ENCODE measurements at regions not wholly inside any gene's neighbourhood (a gene's known extent, or its start where the extent isn't known, plus 50 kb on each side); places are given as distances from the start of the nearest gene placed in this dataset.
"Not testable (repeated sequence)": the region's sequence is repeated elsewhere in the genome, so short reads cannot be mapped to it uniquely, and the experiment has no call there.

GRCh38 chr11:47921080-47921555 lies 59.2 kb upstream of the PTPRJ start:
- TF ChIP-seq, protein P1, sequence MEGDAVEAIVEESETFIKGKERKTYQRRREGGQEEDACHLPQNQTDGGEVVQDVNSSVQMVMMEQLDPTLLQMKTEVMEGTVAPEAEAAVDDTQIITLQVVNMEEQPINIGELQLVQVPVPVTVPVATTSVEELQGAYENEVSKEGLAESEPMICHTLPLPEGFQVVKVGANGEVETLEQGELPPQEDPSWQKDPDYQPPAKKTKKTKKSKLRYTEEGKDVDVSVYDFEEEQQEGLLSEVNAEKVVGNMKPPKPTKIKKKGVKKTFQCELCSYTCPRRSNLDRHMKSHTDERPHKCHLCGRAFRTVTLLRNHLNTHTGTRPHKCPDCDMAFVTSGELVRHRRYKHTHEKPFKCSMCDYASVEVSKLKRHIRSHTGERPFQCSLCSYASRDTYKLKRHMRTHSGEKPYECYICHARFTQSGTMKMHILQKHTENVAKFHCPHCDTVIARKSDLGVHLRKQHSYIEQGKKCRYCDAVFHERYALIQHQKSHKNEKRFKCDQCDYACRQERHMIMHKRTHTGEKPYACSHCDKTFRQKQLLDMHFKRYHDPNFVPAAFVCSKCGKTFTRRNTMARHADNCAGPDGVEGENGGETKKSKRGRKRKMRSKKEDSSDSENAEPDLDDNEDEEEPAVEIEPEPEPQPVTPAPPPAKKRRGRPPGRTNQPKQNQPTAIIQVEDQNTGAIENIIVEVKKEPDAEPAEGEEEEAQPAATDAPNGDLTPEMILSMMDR (IDR thresholded peaks at IDR 0.05): not testable (repeated sequence)
- TF ChIP-seq, protein P2, sequence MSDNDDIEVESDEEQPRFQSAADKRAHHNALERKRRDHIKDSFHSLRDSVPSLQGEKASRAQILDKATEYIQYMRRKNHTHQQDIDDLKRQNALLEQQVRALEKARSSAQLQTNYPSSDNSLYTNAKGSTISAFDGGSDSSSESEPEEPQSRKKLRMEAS (CRISPR knock-in tag; IDR thresholded peaks at IDR 0.05): not testable (repeated sequence)
- TF ChIP-seq ZNF317 (CRISPR knock-in tag; IDR thresholded peaks at IDR 0.05; ENCODE audit: borderline replicate concordance, low read depth); NR1H2 (CRISPR knock-in tag; IDR thresholded peaks at IDR 0.05); PRRX2 (CRISPR knock-in tag; IDR thresholded peaks at IDR 0.05); MXD4 (CRISPR knock-in tag; IDR thresholded peaks at IDR 0.05; ENCODE audit: borderline replicate concordance); TCF7 (CRISPR knock-in tag; IDR thresholded peaks at IDR 0.05; ENCODE audit: low read depth); IRF2 (CRISPR knock-in tag; IDR thresholded peaks at IDR 0.05; ENCODE audit: borderline replicate concordance, low read depth); ZNF232 (CRISPR knock-in tag; IDR thresholded peaks at IDR 0.05): not testable (repeated sequence)
- TF ChIP-seq, protein P3, sequence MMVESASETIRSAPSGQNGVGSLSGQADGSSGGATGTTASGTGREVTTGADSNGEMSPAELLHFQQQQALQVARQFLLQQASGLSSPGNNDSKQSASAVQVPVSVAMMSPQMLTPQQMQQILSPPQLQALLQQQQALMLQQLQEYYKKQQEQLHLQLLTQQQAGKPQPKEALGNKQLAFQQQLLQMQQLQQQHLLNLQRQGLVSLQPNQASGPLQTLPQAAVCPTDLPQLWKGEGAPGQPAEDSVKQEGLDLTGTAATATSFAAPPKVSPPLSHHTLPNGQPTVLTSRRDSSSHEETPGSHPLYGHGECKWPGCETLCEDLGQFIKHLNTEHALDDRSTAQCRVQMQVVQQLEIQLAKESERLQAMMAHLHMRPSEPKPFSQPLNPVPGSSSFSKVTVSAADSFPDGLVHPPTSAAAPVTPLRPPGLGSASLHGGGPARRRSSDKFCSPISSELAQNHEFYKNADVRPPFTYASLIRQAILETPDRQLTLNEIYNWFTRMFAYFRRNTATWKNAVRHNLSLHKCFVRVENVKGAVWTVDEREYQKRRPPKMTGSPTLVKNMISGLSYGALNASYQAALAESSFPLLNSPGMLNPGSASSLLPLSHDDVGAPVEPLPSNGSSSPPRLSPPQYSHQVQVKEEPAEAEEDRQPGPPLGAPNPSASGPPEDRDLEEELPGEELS (CRISPR knock-in tag; IDR thresholded peaks at IDR 0.05): not testable (repeated sequence)
- TF ChIP-seq, protein P4, sequence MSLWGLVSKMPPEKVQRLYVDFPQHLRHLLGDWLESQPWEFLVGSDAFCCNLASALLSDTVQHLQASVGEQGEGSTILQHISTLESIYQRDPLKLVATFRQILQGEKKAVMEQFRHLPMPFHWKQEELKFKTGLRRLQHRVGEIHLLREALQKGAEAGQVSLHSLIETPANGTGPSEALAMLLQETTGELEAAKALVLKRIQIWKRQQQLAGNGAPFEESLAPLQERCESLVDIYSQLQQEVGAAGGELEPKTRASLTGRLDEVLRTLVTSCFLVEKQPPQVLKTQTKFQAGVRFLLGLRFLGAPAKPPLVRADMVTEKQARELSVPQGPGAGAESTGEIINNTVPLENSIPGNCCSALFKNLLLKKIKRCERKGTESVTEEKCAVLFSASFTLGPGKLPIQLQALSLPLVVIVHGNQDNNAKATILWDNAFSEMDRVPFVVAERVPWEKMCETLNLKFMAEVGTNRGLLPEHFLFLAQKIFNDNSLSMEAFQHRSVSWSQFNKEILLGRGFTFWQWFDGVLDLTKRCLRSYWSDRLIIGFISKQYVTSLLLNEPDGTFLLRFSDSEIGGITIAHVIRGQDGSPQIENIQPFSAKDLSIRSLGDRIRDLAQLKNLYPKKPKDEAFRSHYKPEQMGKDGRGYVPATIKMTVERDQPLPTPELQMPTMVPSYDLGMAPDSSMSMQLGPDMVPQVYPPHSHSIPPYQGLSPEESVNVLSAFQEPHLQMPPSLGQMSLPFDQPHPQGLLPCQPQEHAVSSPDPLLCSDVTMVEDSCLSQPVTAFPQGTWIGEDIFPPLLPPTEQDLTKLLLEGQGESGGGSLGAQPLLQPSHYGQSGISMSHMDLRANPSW (CRISPR knock-in tag; conservative IDR thresholded peaks at IDR 0.05; ENCODE audit: low read depth): not testable (repeated sequence)
- TF ChIP-seq, protein P5, sequence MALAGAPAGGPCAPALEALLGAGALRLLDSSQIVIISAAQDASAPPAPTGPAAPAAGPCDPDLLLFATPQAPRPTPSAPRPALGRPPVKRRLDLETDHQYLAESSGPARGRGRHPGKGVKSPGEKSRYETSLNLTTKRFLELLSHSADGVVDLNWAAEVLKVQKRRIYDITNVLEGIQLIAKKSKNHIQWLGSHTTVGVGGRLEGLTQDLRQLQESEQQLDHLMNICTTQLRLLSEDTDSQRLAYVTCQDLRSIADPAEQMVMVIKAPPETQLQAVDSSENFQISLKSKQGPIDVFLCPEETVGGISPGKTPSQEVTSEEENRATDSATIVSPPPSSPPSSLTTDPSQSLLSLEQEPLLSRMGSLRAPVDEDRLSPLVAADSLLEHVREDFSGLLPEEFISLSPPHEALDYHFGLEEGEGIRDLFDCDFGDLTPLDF (CRISPR knock-in tag; IDR thresholded peaks at IDR 0.05): not testable (repeated sequence)
- TF ChIP-seq, protein P6, sequence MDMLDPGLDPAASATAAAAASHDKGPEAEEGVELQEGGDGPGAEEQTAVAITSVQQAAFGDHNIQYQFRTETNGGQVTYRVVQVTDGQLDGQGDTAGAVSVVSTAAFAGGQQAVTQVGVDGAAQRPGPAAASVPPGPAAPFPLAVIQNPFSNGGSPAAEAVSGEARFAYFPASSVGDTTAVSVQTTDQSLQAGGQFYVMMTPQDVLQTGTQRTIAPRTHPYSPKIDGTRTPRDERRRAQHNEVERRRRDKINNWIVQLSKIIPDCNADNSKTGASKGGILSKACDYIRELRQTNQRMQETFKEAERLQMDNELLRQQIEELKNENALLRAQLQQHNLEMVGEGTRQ (CRISPR knock-in tag; IDR thresholded peaks at IDR 0.05): not testable (repeated sequence)
